8988T (cell line): ENCODE measurements at regions not wholly inside any gene's neighbourhood (a gene's known extent, or its start where the extent isn't known, plus 50 kb on each side); places are given as distances from the start of the nearest gene placed in this dataset.

Source experiments
- DNase-seq: peaks from one replicate; pipeline ENCODE4 v3.0.0; 2011

DNA sequence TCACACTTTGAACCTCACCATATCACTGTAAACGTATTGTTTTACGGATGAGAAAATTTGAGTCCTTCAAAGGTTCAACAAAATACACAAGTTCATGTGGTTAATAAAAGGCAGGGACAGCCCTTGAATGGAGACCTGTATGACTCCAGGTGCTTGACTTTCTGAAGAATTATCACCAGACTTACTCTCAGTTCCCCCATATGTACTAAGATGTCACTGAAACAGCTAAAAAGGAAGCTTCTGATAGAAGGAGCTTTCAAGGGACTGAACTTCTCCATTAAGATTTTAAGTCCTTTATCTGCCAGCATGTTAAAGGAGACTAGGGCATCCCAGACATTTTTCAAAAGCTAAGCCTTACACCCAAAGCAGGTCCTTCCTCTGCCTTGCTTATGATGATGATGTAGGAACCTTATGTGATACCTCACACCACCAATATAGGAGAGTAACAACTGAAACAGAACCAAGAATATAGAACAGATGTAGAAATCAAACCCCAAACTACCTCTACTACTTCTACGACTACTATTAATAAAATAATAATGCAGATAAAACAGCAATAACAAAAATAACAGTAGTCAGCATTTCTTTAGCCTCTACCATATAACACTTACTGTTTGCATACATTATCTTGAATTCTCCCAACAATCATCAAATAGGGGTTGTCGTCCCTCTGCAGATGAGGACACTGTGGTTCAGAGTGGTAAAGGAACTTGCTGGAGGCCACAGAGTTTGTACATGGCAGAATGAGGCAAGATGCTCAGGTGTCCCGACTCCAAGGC is 273.9 kb downstream of the ELAVL2 start:
- no peak for DNase-seq

DNA sequence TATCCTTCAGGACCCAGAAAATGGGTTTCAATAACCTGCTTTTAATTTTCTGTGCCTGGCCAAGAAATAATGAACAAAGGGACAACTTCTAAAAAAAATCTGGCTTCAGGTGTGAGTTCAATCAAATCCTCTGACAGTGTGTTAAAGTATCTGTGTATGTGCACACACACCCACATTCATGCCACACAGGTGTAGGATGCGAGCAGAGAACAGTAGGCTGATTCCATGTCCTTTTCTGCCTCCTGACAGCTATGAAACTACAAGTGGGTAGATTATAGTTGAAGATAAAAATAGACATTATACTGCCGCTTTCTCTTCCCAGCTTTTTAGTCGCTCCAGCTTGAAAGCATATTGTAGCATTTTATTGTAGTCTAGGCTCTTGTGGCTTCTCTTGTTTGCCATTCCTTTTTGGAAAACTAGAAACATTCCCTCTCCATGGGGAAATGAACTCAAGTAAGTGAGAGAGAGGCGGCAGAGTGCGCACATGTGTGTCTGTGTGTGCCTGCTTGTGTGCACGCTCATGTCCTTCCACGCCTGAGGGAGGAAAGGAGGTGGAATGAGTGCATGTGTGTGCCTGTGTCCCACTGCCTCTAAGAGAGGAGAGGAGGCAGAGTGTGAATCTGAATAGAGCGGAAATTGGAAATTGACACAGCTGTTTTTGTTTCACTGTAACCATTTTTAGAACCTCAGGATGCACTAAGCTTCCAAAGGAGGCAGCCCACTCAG is 273.0 kb downstream of the ELAVL2 start:
- no peak for DNase-seq

DNA sequence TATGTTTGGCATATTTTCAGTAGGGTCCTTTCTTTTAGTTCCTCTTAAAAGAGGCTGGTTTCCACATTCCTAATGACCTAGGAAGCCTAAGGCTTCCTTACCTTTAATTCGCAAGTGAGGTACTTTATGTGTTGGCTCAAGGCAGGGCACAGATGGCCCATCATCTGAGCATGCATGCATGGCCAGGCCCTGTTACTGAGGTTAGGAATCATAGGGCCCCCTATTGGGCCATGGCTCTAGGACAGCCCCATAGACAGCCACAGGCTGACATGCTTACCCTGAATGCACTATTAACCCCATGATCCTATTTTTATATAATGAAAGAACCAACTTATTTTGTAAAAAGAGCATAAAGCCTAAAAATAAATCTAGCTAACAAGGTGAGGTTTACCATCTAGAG is 271.4 kb downstream of the ELAVL2 start:
- no peak for DNase-seq

DNA sequence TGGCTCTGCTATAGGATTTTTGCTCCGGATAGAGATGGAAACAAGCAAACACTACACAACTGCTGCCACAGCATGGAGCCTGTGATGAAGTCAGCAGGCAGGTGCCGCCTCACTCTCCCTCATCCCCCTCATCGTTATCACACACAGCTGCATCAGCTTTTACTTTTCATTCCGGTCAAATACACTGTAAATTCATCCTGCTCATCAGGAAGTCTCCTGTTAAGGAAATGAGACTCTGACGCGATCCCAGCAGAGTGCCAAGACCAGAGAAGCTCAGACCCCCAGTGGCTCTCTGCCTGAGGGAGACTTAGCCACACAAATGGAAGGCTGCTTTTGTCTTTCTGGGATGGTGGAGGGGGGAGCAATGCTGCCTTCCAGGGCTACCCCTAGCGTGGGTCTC is 270.2 kb downstream of the ELAVL2 start:
- no peak for DNase-seq

DNA sequence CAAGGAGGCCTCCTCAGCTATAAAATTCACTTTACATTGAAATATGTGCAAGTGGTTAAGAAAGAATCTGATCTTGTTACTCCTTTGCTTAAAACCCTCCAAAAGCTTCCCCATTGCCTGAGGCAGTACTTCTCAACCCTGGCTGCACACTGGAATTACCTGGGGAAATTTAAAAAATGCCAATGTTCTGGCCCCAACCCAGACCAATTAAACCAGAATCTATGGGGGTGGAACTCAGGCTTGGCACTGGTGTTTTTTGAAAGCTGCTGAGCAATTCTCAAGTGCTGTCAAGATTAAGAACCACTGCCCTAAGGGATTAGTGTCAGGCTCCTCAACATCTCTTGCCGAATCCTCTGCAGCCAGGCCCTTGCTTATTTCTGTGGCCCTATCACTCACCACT is 269.6 kb downstream of the ELAVL2 start:
- DNase-seq, result no peak

DNA sequence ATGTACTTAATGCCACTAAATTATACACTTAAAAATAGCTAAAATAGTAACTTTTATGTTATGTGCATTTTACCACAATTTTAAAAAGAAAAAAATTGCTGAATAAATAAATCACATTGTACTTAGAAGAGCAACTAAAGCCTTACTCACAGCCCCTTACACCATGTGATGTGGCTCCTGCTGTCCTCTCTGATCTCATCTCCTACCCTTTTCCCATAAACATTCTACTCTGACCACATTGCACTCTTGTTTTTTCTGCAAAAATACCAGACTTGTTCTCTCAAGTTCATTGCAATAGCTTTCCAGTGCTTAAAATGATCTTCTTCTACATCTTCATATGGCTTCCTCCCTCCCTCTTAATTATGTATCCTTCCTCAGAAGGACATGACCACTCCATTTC is 268.4 kb downstream of the ELAVL2 start:
- no peak for DNase-seq

DNA sequence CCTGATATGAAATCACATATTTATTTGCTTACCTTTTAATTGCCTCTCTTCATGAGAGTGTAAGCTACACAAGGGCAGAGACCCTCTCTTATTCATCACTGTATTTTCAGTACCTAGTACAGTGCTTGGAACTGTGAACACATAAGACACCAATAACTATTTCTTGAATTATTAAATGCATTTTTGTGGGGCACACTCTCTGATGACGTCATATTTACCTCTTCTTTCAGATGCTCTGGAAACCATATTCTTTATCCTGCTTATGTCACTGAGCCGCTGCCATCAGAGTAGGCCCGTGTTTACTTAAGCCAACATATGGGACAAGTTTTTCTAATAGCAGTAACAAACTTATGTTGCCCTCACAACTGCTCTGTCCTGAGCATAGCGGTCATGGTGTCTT is 266.5 kb downstream of the ELAVL2 start:
- DNase-seq, result no peak

DNA sequence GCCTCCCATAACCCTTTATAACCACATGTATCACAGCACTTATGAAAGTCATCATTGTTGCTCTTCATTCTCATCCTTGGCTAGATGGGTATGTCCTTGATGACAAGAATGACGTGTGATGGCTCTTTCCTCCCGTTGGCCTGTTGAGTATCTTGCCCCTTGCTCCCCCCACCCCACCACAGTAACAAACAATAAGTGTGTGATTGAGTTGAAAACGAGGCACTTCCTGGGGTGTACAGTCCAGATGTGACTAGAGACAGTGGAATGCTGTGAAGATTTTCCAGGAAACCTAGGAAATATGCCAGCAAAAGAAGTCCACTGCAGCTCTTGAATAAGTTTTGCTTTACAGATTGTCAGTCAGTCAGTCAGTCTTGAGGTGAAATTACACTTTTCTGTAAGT is 262.5 kb downstream of the ELAVL2 start:
- no peak for DNase-seq

DNA sequence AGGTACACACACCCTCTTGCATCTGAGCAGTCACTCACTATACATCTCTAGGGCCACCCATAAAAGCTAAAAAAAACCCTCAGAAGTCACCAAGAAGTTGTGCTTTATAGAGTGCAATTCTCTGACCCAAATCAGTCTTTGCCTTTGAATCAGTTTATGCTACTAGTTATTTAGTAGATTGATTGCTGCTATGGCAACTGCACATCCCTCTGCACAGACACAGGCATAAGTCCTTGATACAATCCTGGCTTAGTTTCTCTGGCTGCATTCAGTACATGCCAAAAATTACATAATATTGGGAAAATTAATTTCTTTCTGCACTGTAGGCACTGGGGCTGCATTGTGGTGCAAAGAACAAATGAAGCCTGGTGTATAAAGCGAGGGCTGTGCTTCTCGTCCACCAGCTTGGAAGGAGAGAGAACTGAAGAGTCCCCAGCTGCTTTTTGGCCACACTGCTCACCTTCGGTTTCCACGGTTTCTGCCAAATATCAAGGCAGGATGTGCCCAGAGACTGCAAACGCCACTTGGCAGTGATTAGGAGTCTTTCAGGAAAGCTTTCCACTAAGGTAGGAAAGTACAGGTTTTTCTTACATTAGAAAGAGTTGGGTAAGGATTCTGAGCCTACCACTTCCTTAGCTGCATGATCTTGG is 258.4 kb downstream of the ELAVL2 start:
- DNase-seq, result no peak

DNA sequence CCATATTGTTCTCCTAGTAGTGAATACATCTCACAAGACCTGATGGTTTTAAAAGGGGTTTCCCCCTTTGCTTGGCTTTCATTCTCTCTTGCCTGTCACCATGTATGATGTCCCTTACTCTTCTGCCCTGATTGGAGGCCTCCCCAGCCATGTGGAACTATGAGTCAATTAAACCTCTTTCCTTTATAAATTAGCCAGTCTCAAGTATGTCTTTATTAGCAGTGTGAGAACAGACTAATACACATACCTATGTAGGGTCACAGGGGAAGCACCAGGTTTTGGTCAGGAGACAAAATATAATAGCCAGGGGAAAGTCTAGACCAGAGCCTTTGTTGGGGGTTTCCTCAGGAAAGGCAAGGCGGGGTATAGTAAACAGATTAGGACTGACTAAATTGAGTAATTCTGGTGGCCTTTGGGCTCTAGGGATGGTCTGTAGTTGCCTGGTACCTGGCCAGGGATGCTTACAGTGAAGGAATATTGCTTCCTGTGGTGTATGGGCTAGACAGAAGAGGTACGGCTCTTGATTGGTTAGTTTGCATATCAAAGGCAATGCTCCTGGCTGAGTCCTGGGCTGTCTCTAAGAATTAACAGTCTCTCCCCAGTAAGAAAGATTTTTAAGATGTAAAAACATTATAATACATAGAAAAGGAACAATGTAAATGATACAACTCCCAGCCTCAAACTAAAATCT is 254.5 kb downstream of the ELAVL2 start:
- DNase-seq, result no peak

DNA sequence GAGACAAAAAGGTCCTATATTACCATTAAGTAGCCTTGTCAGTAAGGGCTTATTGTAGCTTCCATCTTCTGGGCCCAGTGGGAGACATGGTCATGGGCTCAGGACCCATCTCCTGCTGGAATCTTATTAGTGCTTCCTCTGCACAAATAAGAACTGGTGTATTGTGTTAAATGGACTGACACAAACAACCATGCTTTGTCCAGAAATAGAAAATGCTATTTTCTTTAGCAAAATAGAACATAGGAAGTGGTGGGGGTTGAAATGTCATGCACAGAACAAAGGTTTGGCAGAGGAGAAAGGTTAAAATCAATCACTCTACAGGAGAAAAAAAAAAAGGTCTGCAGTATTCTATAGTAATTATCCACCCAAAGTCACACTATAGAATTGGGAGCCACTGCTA is 252.2 kb downstream of the ELAVL2 start:
- DNase-seq, result no peak

DNA sequence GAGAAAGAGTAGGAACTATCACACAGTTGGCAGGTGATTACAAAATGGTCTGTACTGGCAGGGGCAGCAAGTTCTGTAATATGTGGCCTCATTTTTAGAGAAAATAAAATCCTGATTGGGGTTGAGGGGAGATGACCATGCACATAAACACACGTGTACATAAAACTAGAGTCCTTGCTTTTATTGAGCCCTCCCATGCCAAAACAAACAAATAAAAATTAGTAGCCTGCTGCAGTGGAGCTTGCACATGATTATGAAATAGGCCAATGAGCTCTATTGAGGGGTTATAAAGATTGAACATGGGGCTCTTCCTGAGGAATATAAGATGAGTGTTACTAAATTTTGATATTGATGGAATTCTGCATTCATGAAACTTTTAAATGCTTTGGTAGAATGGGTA is 248.4 kb downstream of the ELAVL2 start:
- no peak for DNase-seq

DNA sequence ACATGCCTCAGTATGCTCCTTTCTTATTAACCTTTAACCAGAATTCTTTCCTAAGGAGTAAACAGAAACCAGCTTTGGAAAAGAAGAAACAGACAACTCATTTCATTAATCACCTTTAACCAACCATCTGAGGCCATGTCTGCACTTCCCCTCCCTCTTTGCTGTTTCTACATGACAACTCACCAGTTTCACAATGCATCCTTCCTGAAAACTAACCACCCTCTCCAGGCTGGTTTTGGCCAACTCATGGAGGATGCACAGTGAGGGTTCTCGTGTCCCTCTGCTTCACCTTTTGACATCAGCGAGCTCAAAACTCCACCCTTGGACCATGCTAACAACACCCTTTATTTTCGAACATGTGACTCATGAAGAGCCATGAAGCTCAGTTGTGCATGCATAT is 244.1 kb downstream of the ELAVL2 start:
- DNase-seq, result no peak

DNA sequence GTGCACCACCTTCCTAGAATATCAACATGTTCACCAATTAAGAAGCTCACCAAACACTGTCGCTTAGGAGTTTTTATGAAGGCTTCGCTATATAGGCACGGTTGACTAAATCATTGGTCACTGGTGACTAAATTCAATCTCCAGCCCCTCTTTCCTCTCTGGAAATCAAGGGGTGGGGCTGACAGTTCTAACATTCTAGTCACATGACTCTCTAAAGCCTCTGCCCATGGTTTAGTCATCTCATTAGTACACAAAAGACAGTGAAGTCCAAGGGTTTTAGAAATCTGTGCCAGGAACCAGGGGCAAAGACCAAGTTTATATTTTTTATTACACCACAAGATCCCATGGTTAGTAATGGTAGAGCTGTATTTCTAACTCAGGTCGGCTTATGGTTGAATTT is 243.2 kb downstream of the ELAVL2 start:
- no peak for DNase-seq

DNA sequence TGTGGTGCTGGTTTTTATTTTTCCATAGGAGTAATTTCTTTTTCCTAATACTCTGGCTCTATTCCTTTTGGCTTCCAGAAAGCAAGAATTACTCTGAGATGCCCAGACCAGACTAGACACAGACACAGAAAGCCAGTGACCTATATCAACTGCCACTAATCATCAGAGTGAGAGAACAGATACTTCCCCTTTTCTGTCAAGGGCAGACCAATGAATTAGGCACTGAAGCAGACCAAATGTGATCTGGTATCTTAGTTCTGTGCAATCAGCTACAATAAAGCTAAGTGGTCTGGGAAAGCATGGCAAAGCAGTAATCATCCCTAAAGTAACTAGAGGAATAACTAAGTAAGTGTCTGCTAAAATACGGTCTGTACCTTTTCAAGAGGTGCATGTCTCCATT is 239.1 kb downstream of the ELAVL2 start:
- DNase-seq, result no peak

DNA sequence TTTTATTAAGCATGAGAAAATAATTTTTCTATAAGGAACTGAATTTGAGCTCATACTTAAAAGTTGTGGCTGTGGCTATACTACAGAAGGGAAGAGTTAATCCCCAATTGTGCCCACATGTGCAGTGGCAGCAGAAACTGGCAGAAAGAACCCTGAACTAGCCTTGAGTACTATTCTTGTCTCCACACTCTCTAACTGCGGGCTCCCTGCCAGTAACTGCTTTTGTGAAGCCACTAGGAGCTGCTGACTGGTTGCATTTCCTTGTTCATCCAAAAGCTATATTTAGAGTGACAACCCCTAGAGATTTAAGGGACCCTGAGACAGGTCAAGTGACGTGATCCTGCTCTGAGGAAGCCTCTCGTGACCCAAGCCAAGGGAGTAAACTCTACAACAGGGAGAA is 238.6 kb downstream of the ELAVL2 start:
- DNase-seq, result no peak

DNA sequence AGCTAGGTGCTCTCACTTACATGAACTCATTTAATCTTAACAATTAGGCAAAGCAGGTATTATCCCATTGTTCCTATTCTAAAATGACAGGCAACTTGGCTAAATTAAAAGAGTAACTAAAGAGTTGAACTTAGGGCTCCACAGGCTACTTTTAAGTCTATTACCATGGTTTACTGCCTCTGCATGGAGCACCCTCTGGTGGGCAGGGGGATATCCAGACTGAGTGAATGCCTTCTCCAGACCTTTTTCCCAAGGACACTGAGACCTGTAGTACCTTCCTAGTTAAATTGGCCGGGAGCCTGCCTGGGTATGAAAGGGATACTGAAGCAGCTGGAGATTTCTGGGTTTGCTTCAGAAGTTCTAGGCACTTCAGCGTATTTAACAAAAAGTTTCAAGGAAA is 238.1 kb downstream of the ELAVL2 start:
- no peak for DNase-seq

DNA sequence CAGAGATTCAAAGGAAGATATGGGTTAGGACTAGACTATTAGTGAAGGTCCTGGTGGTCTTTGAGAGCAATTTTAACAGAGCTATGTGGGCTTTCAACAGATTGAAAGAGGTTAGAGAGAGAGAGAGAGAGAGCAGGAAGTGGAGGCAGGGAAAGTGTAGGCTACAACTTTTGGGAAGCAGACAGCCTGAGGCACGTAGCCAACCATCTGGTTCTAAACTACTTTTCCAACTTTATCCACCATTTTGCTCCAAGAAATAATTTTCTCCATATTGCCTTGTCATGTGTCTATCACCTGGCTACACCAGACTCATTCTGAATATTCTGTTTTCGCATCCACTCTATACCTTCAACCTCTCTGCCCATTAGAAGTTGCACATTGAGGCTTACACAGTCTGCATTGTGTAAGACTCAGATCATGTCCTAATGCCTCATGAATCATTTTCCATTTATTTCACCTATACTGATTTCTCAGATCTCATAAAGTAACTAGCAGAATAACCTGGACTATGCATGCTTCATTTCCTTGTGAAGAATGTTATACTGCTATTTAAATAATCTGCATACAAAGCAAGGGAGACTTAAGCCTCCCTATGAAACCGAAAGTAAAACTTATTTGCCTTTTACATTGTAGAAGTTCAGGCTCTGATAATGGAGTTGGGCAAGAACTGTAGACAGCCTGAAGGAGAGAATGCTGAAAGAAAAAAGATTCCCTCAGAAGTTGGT is 235.6 kb downstream of the ELAVL2 start:
- DNase-seq, result no peak

DNA sequence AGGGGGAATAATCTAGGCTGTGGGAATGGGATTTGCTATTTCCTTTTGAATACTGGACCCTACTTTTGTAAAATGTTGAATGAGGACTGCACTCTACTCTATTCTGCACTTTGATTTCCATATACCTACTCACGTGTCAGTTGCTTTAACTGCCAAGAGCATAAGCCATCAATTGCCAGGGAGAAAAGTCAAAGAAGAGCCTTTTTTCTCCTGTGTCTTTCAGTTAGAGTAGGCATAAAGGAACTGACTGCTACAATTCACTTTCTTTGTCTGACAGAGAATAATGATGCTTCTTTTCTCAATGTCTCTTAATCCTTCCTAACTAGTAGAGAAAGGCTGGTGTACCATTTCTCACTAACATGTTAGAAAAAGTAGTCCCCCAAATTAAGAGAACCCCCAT is 231.6 kb downstream of the ELAVL2 start:
- no peak for DNase-seq

DNA sequence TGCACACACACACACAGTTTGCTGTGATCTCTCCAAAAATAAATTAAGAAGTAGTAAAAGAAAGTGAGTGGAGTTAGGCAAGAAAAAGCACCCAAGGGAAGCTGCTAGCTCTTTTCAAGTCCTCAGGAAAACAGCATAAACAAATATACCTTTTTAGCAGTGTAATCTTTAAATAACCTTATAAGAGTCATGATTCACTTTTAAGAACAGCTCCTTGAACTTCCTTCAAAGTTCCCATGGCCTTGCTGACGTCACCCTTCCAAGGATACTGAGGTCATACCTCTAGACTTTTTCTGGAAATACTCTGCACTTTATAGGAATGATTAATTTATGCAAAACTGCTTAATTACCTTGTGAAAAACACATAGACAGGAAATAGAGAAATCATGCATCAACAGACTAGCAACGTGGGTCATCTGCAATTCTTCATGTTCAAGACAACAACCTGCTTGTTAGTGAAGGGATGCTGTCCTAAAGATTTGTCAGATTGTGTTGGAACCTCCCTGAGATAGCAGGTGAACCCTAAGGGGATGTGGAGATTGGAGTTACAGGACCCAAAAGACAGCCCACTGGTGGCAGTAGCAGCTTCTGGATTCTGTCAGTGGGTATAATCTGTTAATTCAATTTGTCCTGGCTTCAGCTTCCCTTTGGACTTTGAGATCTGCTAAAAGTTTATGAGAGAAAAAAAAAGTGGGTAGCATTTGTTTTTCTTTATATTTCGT is 229.0 kb downstream of the ELAVL2 start:
- no peak for DNase-seq

DNA sequence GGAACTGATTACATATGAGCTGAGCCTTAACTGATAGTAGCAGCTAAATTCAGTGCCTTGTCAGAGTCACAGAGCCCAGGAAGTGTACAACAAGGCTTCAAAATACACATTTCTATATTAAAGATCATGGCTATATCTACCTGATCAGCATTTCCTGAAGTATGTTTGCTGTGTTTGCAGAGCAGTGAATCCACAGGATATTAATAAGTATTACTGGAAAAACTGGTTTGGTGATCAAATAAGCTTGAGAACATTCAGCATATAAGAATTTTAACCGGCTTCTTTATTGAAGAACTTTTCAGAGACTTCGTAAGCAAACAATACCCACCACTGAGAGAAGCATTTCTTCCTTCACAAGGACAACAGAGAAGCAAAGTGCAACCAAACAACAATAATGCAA is 227.0 kb downstream of the ELAVL2 start:
- DNase-seq, result no peak

DNA sequence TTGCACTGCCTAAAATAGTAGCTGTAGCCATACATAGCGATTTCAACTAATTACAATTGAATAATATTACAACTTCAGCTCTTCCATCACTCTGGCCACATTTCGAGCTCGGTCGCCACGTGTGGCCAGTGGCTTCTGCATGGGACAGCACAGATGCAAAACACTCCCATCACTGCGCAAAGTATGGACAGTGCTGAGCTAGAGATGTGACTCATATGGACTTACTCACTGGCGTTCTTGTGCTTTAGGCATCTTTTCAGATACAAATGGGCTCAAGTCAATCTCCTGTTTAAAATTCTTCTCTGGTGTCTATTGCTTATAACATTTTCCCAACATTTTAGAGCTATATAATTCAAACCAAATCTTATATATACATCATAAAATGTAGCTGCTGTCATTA is 222.7 kb downstream of the ELAVL2 start:
- no peak for DNase-seq
